SK-N-SH (cell line): ENCODE measurements at regions not wholly inside any gene's neighbourhood (a gene's known extent, or its start where the extent isn't known, plus 50 kb on each side); places are given as distances from the start of the nearest gene placed in this dataset.
"Not testable (repeated sequence)": the region's sequence is repeated elsewhere in the genome, so short reads cannot be mapped to it uniquely, and the experiment has no call there.

Experiments
- CTCF ChIA-PET: fragments of 300-600, 350-600 bp; formaldehyde crosslinking; extraction: SDS; loops from one replicate; lab custom pipeline; 2021; lab: Yijun Ruan, JAX
- POLR2A ChIA-PET: fragments of 350-600 bp; sonication (Branson Sonifier 250); formaldehyde crosslinking; extraction: SDS; loops from one replicate; lab custom pipeline; 2020; ENCODE audit warnings: antibody characterized with exemption, inconsistent platforms; lab: Yijun Ruan, JAX
- DNase-seq: peaks from one replicate; pipeline ENCODE4 v3.0.0; 2012
- H2AFZ ChIP-seq: fragments of 200-600 bp; sonication (generic); 2 replicates; pipeline ENCODE4 v1.8.1; 2016; ENCODE audit warnings: antibody characterized with exemption, mild to moderate bottlenecking, low read depth
- H3F3A ChIP-seq: fragments of 200-600 bp; sonication (generic); replicated peaks from 2 replicates; pipeline ENCODE3; 2016; ENCODE audit warnings: antibody characterized with exemption, mild to moderate bottlenecking; ENCODE audit not compliant: insufficient read depth
- H3K27ac ChIP-seq, 2 experiments: fragments of 200-500 bp in 1 of 2; fragments of 200-600 bp in 1 of 2; sonication (Bioruptor generic) in 1 of 2; sonication (generic), shearing (Covaris generic) in 1 of 2; 2 replicates each; pipeline versions ENCODE4 v1.5.1 to v1.6.1; 2014 to 2016; ENCODE audit warnings: low read depth in 2 of 2, inconsistent platforms in 1 of 2, low read length in 1 of 2, mild to moderate bottlenecking in 1 of 2, mixed read lengths in 1 of 2
- H3K27me3 ChIP-seq: fragments of 200-600 bp; sonication (generic), shearing (Covaris generic); 2 replicates; pipeline ENCODE4 v1.6.1; 2016; ENCODE audit warnings: mixed run types; ENCODE audit not compliant: insufficient read depth
- H3K36me3 ChIP-seq, 2 experiments: fragments of 200-500 bp in 1 of 2; fragments of 200-600 bp in 1 of 2; sonication (Bioruptor generic) in 1 of 2; sonication (generic) in 1 of 2; replicated peaks in 1 of 2; 2 replicates each; pipeline versions ENCODE3 to v1.5.1; 2014 to 2016; ENCODE audit warnings: low read length in 1 of 2, mild to moderate bottlenecking in 1 of 2; ENCODE audit not compliant: insufficient read depth in 2 of 2, control insufficient read depth in 1 of 2
- H3K4me1 ChIP-seq, 2 experiments: fragments of 200-500 bp in 1 of 2; fragments of 200-600 bp in 1 of 2; sonication (Bioruptor generic) in 1 of 2; sonication (generic), shearing (Covaris generic) in 1 of 2; 2 replicates each; pipeline versions ENCODE4 v1.5.1 to v1.6.1; 2014 to 2016; ENCODE audit warnings: low read depth in 1 of 2, low read length in 1 of 2, mixed run types in 1 of 2; ENCODE audit not compliant: insufficient read depth in 2 of 2, control insufficient read depth in 1 of 2
- H3K4me2 ChIP-seq: fragments of 200-600 bp; sonication (generic), shearing (Covaris generic); 2 replicates; pipeline ENCODE4 v1.6.1; 2017; ENCODE audit warnings: mixed run types
- H3K4me3 ChIP-seq, 2 experiments: fragments of 200-500 bp in 1 of 2; fragments of 200-600 bp in 1 of 2; sonication (Bioruptor generic) in 1 of 2; sonication (generic), shearing (Covaris generic) in 1 of 2; 2 replicates each; pipeline versions ENCODE4 v1.5.1 to v1.8.1; 2014 to 2016; ENCODE audit warnings: low read depth in 2 of 2, inconsistent platforms in 1 of 2, low read length in 1 of 2, mild to moderate bottlenecking in 1 of 2, mixed read lengths in 1 of 2, moderate library complexity in 1 of 2
- H3K79me2 ChIP-seq: fragments of 200-600 bp; sonication (generic); 2 replicates; pipeline ENCODE4 v1.8.1; 2017; ENCODE audit warnings: mild to moderate bottlenecking; ENCODE audit not compliant: insufficient read depth
- H3K9ac ChIP-seq: fragments of 200-600 bp; sonication (generic); 2 replicates; pipeline ENCODE4 v1.6.1; 2017; ENCODE audit warnings: mixed run types
- H3K9me2 ChIP-seq: fragments of 200-600 bp; sonication (generic); 2 replicates; pipeline ENCODE4 v1.6.1; 2017; ENCODE audit warnings: mixed run types
- H3K9me3 ChIP-seq: fragments of 200-600 bp; sonication (generic); 2 replicates; pipeline ENCODE4 v1.6.1; 2017; ENCODE audit warnings: mixed run types, mild to moderate bottlenecking, moderate library complexity
- H4K20me1 ChIP-seq: fragments of 200-600 bp; sonication (generic); 2 replicates; pipeline ENCODE4 v1.6.1; 2017; ENCODE audit warnings: mild to moderate bottlenecking, mixed run types; ENCODE audit not compliant: insufficient read depth
- ELF1 ChIP-seq: IDR thresholded peaks from 2 replicates; pipeline ENCODE4 v1.4.0; 2012
- FOSL2 ChIP-seq: IDR thresholded peaks from 2 replicates; pipeline ENCODE4 v1.4.0; 2012; ENCODE audit warnings: low read depth, mild to moderate bottlenecking, moderate library complexity, borderline replicate concordance
- FOXM1 ChIP-seq: IDR thresholded peaks from 2 replicates; pipeline ENCODE4 v1.4.0; 2012; ENCODE audit warnings: low read depth, mild to moderate bottlenecking
- GABPA ChIP-seq: IDR thresholded peaks from 2 replicates; pipeline ENCODE4 v1.4.0; 2012; ENCODE audit warnings: low read depth, mild to moderate bottlenecking
- JUND ChIP-seq: IDR thresholded peaks from 2 replicates; pipeline ENCODE4 v1.4.0; 2012
- MAX ChIP-seq: IDR thresholded peaks from 2 replicates; pipeline ENCODE4 v1.4.0; 2012; ENCODE audit warnings: low read depth
- MEF2A ChIP-seq: IDR thresholded peaks from 2 replicates; pipeline ENCODE4 v1.4.0; 2012; ENCODE audit warnings: low read depth, borderline replicate concordance
- NFIC ChIP-seq: IDR thresholded peaks from 2 replicates; pipeline ENCODE4 v1.4.0; 2012; ENCODE audit warnings: borderline replicate concordance
- RAD21 ChIP-seq: IDR thresholded peaks from 2 replicates; pipeline ENCODE4 v1.6.1; 2012; ENCODE audit warnings: mild to moderate bottlenecking, low read length
- RCOR1 ChIP-seq: fragments of 150-350 bp; IDR thresholded peaks from 2 replicates; pipeline ENCODE4 v1.6.1; 2017; ENCODE audit warnings: antibody characterized with exemption, low read length
- SIN3A ChIP-seq: IDR thresholded peaks from 2 replicates; pipeline ENCODE4 v1.6.1; 2012; ENCODE audit warnings: low read depth, mild to moderate bottlenecking, low read length, moderate library complexity, borderline replicate concordance
- SMC3 ChIP-seq: IDR thresholded peaks from 2 replicates; pipeline ENCODE4 v1.6.1; 2012; ENCODE audit warnings: low read depth, low read length, improper control_type of control experiment
- ZBTB33 ChIP-seq: IDR thresholded peaks from 2 replicates; pipeline ENCODE4 v1.4.0; 2012; ENCODE audit warnings: low read depth, borderline replicate concordance
- WGBS: methylation state at CpG from one replicate; pipeline ENCODE4 v1.1.6; 2017; ENCODE audit warnings: low lambda C conversion rate; 5-methylcytosine and 5-hydroxymethylcytosine counted together

- H3K9ac ChIP-seq, CTCF ChIA-PET, H3K4me1 ChIP-seq, H3K27me3 ChIP-seq, DNase-seq, H2AFZ ChIP-seq, H3F3A ChIP-seq, POLR2A ChIA-PET, H3K27ac ChIP-seq, H3K9me2 ChIP-seq, H3K9me3 ChIP-seq, H3K36me3 ChIP-seq, H3K79me2 ChIP-seq, H3K4me3 ChIP-seq, H4K20me1 ChIP-seq, H3K4me2 ChIP-seq: not testable (repeated sequence)
- WGBS: 58% methylated on average over 2 of the region's 2 CpGs
Observed at GRCh38 chr11:112673401-112673800, 287.8 kb upstream of the NCAM1 start.

- Histone ChIP-seq H3F3A (no peaks in the 10 kb centered on the region), H3K9me3 (no peaks in the 10 kb centered on the region), H3K27ac (no peak overlapping the region), H3K4me3 (no peak overlapping the region), H3K9ac (no peak overlapping the region), H3K4me2 (no peak overlapping the region), H3K4me1 (no peaks in the 10 kb centered on the region), H3K27me3 (no peaks in the 10 kb centered on the region), H3K36me3 (no peaks in the 10 kb centered on the region), H4K20me1 (no peaks in the 10 kb centered on the region), H3K79me2 (no peaks in the 10 kb centered on the region), H2AFZ (no peak overlapping the region), H3K9me2 (no peaks in the 10 kb centered on the region)
- 20% methylated on average over 3 of the region's 3 CpGs for WGBS
- ChIA-PET CTCF (no interaction called here), POLR2A (no interaction called here)
- TF ChIP-seq JUND (no peak), RAD21 (no peak), RCOR1 (no peak), ELF1 (no peak), NFIC (no peak)
- no peak for DNase-seq
Observed at GRCh38 chr11:112685111-112685510, 276.1 kb upstream of the NCAM1 start.

GRCh38 chr11:112689851-112690250 is 271.4 kb upstream of the NCAM1 start:
- Histone ChIP-seq H3F3A (no peaks in the 10 kb centered on the region), H3K4me1 (no peaks in the 10 kb centered on the region), H3K9me3 (no peaks in the 10 kb centered on the region), H3K4me2 (no peak overlapping the region), H3K27me3 (no peaks in the 10 kb centered on the region), H2AFZ (no peak overlapping the region), H3K9ac (no peak overlapping the region), H3K9me2 (no peaks in the 10 kb centered on the region), H4K20me1 (no peaks in the 10 kb centered on the region), H3K36me3 (no peaks in the 10 kb centered on the region), H3K4me3 (no peak overlapping the region), H3K79me2 (no peaks in the 10 kb centered on the region), H3K27ac (no peak overlapping the region)
- POLR2A ChIA-PET: no interaction called here
- no peak for DNase-seq
- 74% methylated on average over 4 of the region's 6 CpGs for WGBS
- no peak for TF ChIP-seq FOSL2
- TF ChIP-seq JUND: no peak
- CTCF ChIA-PET: interaction anchor here (1.1 kb wide), 1 partner anchor 11 kb away, joined by 3 read pairs; no protein-coding TSS in a partner anchor

DNA sequence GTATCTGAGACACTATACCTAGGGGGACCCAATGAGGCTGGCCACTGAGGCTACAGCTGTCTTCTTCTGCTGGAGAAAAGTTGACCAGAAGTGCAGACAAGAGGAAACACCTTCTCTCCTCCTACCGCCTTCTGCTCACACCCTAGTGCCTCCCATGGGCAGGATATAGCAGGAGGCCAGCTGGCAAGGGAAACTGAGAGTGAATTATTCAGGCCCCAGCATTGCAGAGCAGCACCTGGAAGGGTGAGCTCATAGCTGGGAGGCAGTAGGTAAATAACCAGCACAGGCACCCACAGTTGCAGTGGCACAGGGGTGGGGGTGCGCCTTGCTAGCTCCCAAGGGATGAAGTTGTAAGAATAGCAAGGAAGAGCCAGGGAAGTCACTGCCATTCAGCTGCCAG is 267.4 kb upstream of the NCAM1 start:
- no peak overlapping the region for H3K9ac ChIP-seq
- TF ChIP-seq SMC3 (no peak), FOXM1 (no peak), JUND (no peak), MAX (no peak), GABPA (no peak), ZBTB33 (no peak), MEF2A (no peak), SIN3A (no peak)
- no peak overlapping the region for H2AFZ ChIP-seq
- H3K79me2 ChIP-seq: no peaks in the 10 kb centered on the region
- H3K27me3 ChIP-seq: no peaks in the 10 kb centered on the region
- H3K27ac ChIP-seq: no peak overlapping the region
- no peaks in the 10 kb centered on the region for H4K20me1 ChIP-seq
- CTCF ChIA-PET: no interaction called here
- no peaks in the 10 kb centered on the region for H3F3A ChIP-seq
- POLR2A ChIA-PET: no interaction called here
- H3K4me3 ChIP-seq: no peak overlapping the region
- H3K9me2 ChIP-seq: no peaks in the 10 kb centered on the region
- H3K4me2 ChIP-seq: no peak overlapping the region
- no peak for DNase-seq
- H3K9me3 ChIP-seq: no peaks in the 10 kb centered on the region
- H3K4me1 ChIP-seq: peaks cover 0 to 13% of the 10 kb centered on the region in 2 experiments; a peak in 1 of 4 replicates
- no peaks in the 10 kb centered on the region for H3K36me3 ChIP-seq
- 100% methylated on average over 2 of the region's 2 CpGs for WGBS
